ENCODE measurements at regions not wholly inside any gene's neighbourhood (a gene's known extent, or its start where the extent isn't known, plus 50 kb on each side); places are given as distances from the start of the nearest gene placed in this dataset.

DNA sequence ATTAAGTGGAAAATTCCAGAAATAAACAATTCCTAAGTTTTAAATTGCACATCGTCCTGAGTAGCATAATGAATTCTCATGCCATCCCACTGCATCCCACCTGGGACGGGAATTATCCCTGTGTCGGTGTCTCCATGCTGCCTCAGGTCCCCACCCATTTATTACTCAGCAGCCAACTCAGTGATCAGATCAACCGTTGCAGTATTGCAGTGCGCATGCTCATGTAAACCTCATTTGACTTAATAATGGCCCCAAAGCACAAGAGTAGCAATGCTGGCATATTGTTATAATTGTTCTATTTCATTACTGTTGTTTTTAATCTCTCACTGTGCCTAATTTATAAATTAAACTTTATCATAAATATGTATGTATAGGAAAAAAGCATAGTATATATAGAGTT is 214.4 kb downstream of the METTL4 start:
- TF ChIP-seq POLR2A (IDR thresholded peaks at IDR 0.05; ENCODE audit: low read depth, low read length) (no peak), POU2F2 (IDR thresholded peaks at IDR 0.05; ENCODE audit: low read depth, low read length) (no peak)

Measured in GM12891 (cell line).